ENCODE measurements at regions not wholly inside any gene's neighbourhood (a gene's known extent, or its start where the extent isn't known, plus 50 kb on each side); places are given as distances from the start of the nearest gene placed in this dataset.

- Mint-ChIP-seq H3K9me3 (peaks cover 2% of the 10 kb centered on the region), H3K27ac (no peak overlapping the region), H3K4me1 (no peaks in the 10 kb centered on the region), H3K36me3 (ENCODE audit: low read depth) (no peaks in the 10 kb centered on the region), H3K27me3 (ENCODE audit: low read depth) (no peaks in the 10 kb centered on the region), H3K4me3 (no peak overlapping the region)
- TF ChIP-seq, protein P1, sequence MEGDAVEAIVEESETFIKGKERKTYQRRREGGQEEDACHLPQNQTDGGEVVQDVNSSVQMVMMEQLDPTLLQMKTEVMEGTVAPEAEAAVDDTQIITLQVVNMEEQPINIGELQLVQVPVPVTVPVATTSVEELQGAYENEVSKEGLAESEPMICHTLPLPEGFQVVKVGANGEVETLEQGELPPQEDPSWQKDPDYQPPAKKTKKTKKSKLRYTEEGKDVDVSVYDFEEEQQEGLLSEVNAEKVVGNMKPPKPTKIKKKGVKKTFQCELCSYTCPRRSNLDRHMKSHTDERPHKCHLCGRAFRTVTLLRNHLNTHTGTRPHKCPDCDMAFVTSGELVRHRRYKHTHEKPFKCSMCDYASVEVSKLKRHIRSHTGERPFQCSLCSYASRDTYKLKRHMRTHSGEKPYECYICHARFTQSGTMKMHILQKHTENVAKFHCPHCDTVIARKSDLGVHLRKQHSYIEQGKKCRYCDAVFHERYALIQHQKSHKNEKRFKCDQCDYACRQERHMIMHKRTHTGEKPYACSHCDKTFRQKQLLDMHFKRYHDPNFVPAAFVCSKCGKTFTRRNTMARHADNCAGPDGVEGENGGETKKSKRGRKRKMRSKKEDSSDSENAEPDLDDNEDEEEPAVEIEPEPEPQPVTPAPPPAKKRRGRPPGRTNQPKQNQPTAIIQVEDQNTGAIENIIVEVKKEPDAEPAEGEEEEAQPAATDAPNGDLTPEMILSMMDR (IDR thresholded peaks at IDR 0.05; ENCODE audit: unreplicated experiment in 3 of 3) = no peak
Measured at GRCh38 chr13:44795176-44795575, 194.1 kb downstream of the NUFIP1 start.

- no peaks in the 10 kb centered on the region for H3K9me3 Mint-ChIP-seq
- no peak overlapping the region for H3K27ac Mint-ChIP-seq
- no peak overlapping the region for H3K4me3 Mint-ChIP-seq
- TF ChIP-seq, protein P1 (IDR thresholded peaks at IDR 0.05; ENCODE audit: unreplicated experiment in 3 of 3) = no peak
- no peaks in the 10 kb centered on the region for H3K4me1 Mint-ChIP-seq
- H3K36me3 Mint-ChIP-seq (ENCODE audit: low read depth) = no peaks in the 10 kb centered on the region
- H3K27me3 Mint-ChIP-seq (ENCODE audit: low read depth) = no peaks in the 10 kb centered on the region
Measured at GRCh38 chr13:44792096-44792495, 197.2 kb downstream of the NUFIP1 start.

DNA sequence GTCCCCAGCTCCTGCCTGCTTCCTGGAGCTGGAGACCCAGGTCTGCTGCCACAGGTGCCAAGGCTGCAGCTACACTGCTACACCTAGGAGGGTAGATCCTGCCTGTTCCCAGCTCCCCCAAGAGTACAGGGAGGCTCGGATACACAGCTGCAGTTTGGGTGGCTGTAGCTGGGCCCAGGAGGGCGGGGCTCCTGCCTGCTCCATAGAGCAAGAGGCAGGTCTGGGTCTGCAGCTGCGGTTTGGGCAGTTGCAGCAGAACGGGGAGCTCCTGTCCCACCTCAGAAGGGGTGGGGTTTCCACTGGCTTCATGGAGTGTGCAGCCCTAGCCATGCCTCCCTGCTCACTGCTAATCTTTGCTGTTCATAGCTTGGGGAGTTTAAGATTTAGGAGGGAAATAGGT, 199.0 kb downstream of the NUFIP1 start:
- TF ChIP-seq, protein P1 (IDR thresholded peaks at IDR 0.05; ENCODE audit: unreplicated experiment in 3 of 3) = no peak
- H3K27me3 Mint-ChIP-seq (ENCODE audit: low read depth) = no peaks in the 10 kb centered on the region
- H3K27ac Mint-ChIP-seq = no peak overlapping the region
- H3K9me3 Mint-ChIP-seq = no peaks in the 10 kb centered on the region
- H3K36me3 Mint-ChIP-seq (ENCODE audit: low read depth) = no peaks in the 10 kb centered on the region
- H3K4me3 Mint-ChIP-seq = no peak overlapping the region
- H3K4me1 Mint-ChIP-seq = no peaks in the 10 kb centered on the region

GRCh38 chr13:44787617-44788016, 201.7 kb downstream of the NUFIP1 start:
- Mint-ChIP-seq H3K4me3 (no peak overlapping the region), H3K27ac (no peak overlapping the region), H3K9me3 (no peaks in the 10 kb centered on the region), H3K36me3 (ENCODE audit: low read depth) (no peaks in the 10 kb centered on the region), H3K27me3 (ENCODE audit: low read depth) (no peaks in the 10 kb centered on the region), H3K4me1 (peaks cover 3% of the 10 kb centered on the region)
- TF ChIP-seq, protein P1 (IDR thresholded peaks at IDR 0.05; ENCODE audit: unreplicated experiment in 3 of 3) = no peak

GRCh38 chr13:44786756-44787155, 202.5 kb downstream of the NUFIP1 start:
- TF ChIP-seq, protein P1 (IDR thresholded peaks at IDR 0.05; ENCODE audit: unreplicated experiment in 3 of 3) = no peak
- Mint-ChIP-seq H3K4me1 (peaks cover 3% of the 10 kb centered on the region), H3K27me3 (ENCODE audit: low read depth) (no peaks in the 10 kb centered on the region), H3K36me3 (ENCODE audit: low read depth) (no peaks in the 10 kb centered on the region), H3K4me3 (no peak overlapping the region), H3K27ac (no peak overlapping the region), H3K9me3 (no peaks in the 10 kb centered on the region)

DNA sequence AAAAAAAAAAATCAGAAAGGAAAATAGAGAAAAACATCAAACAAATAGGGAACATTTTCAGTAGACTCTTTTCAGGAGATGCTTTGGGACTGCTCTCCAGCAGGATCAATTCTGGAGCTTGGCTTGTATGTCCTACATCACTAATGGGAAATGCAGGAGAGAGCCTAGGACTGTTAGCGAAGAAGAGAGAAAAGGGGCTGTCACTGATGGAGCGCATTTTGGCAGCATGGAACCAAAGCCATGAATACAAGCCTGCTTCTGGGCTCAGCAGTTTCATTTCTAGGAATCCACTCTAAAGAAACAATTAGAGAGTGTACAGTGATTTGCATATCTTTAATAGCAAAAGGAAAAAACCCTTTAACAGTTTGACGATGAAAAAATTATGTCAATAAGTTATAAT, 203.9 kb downstream of the NUFIP1 start:
- Mint-ChIP-seq H3K9me3 (no peaks in the 10 kb centered on the region), H3K36me3 (ENCODE audit: low read depth) (no peaks in the 10 kb centered on the region), H3K4me1 (peaks cover 3% of the 10 kb centered on the region), H3K4me3 (no peak overlapping the region), H3K27me3 (ENCODE audit: low read depth) (no peaks in the 10 kb centered on the region), H3K27ac (no peak overlapping the region)
- TF ChIP-seq, protein P1 (IDR thresholded peaks at IDR 0.05; ENCODE audit: unreplicated experiment in 3 of 3) = no peak
